ENCODE measurements at regions not wholly inside any gene's neighbourhood (a gene's known extent, or its start where the extent isn't known, plus 50 kb on each side); places are given as distances from the start of the nearest gene placed in this dataset.
"Not testable (repeated sequence)": the region's sequence is repeated elsewhere in the genome, so short reads cannot be mapped to it uniquely, and the experiment has no call there.

DNA sequence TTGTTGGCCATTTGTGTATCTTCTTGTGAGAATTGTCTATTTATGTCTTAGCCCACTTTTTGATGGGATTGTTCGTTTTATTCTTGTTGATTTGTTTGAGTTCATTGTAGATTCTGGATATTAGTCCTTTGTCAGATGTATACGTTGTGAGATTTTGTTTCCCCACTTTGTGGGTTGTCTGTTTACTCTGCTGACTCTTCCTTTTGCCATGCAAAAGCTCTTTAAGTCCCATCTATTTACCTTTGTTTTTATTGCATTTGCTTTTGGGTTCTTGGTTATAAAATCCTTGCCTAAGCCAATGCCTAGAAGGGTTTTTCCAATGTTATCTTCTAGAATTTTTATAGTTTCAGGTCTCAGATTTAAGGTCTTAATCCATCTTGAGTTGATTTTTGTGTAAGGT is 193.1 kb upstream of the STAC start:
- DNase-seq (ENCODE audit: low read depth, low spot score): not testable (repeated sequence)

DNA sequence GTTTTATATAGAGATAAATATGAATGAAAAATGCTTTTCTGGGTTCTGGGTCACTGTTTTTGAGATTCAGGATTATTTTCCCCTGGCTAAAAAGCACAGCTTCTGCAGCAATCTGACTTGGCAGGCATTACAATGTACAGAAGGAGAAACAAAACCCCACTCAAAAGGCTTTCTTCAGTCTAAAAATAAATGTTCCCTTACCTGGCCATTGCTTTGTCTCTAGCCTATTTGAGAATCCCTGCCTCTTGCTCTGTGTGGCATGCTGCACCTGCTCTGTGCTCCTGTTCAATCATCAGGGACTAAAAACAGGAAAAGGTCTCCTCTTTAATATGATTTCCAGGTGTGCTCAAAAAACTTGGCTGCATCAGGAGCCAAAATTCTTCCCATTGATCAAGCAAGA is 187.4 kb upstream of the STAC start:
- DNase-seq (ENCODE audit: low read depth, low spot score): no peak

DNA sequence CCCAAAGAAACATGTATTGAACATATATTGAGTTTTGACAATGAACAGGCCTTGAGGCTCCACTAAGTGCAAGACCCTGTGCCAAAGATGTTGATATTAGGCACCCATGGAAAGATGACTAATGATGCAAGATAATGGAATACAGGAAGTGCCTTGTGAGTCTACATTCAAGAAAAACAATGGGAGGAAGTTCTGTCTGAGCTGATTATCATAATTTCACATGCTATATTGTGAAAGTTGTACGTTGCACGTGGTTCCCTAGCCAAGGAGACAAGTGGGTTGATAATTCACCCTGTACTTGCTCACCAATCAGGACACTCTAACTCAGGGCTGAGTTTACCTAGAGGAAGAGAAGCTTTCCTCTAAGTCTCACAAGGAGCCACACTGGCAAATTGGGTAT is 186.9 kb upstream of the STAC start:
- no peak for DNase-seq (ENCODE audit: low read depth, low spot score)

DNA sequence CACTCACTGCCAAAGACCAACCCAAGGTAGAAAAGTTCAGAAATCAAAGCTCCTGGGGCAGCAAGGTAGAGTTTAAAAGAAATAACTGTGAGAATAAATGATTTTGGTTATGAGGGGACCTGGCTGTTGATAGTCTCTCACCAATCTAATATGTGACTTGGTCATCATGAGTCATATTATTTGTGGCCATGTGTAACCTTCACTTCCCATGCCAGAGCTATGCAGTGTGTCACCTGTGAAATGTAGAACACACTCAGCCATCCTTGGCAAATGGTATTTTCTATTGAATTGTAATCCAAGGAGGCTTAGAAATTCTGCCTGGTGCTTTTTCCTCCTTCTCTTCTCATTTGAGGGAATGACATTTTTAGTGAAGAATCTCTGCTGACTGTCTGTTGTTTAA is 184.2 kb upstream of the STAC start:
- DNase-seq (ENCODE audit: low read depth, low spot score): no peak

DNA sequence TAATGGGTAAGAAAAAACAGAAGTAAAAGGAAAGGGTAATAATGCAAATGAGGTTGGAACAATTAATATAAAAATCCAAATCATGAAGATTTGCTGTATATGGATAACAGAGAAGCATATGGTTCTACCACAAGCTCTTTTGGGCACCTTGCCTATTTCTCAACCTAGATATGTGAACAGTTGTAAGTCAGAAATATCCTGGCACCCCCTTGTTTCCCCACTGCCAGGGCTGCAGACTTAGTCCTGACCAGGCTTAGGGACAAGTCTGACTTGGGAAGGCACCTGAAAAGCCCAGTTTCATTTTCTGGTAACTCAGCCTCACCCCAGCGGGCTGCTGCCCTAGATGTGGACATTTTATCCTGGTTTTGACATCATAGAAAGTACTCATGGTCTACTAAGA is 183.2 kb upstream of the STAC start:
- no peak for DNase-seq (ENCODE audit: low read depth, low spot score)

DNA sequence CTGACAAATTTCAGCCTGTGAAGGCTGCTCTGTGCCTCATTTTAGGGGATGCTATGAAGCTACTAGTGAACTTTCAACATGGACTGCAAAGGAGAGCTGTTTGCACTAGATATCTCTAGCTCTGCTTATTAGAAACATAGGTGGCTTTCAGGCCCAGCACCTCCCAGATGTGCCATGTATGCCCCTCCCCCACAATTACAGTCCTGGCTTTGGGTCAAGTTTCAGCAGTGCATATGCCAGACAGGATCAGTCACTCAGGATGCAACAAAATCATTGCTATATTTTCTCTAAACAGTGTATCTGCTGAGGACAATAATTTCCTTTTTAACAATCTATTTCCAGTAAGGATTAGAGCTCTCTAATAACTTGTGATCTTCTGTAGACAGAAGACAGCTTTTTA is 178.8 kb upstream of the STAC start:
- no peak for DNase-seq (ENCODE audit: low read depth, low spot score)

DNA sequence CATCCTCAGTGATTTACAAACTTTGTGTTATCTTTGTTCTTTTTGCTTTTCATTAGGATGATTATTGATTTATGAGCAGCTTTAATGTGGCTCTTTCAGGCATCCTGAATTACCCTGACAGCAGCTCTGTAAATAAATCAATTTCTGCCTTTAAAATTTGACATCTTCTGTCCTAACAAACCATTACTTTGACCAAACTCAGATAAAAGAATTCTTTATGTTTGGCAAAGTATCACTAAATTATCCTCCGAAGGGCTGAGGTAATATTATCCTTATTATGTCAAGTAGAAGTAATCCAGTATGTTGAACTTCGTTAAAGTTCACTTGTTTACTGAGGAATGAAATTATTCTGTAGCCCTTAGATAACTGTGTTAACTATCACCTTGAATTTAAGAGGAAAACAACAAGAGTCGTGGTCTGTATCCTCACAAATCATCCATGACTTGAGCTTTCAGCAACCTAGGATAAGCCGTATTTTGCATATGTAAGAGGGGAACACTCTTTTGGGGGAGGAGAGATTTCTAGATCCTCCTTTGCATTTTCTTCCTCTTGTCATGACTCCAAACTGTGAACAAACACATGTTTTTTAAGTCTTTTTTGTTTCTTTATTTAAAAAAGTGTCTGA is 173.2 kb upstream of the STAC start:
- no peak for DNase-seq (ENCODE audit: low read depth, low spot score)

DNA sequence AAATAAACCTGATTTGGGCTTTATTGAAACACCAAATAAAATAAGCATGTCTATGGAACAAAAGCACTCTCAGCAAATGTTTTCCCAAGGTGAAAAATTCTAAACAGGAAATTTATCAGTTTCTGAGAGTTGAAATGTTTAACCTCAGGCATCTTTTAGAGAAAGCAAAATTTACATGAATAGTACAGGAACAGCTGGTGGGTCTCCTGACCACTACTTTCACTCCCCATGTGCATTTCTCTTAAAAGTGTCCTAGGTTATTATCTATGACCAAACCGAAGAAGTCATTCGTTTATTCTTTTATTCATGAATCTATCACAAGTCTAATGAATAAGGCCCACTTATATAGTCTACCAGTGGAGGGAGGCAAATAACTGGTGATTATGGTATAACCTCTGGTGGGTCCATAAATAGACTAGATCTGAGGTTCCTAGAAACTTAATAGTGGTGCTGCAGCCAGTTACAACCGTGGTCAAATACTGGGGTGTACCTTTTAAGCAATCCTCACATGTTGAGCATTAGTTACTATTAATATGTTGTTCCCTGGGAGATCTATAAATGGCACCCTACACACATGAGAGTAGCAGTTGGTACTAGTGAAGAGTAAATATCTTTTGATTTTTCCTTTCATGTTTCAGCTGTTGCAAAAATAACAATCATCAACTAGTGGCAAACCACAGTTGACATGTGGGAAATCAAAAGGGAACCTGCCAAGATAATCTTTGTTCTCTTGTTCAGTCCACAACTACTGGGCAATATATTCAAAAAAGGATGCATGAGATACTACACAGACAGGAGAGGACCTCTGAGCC is 169.3 kb upstream of the STAC start:
- DNase-seq (ENCODE audit: low read depth, low spot score): no peak

DNA sequence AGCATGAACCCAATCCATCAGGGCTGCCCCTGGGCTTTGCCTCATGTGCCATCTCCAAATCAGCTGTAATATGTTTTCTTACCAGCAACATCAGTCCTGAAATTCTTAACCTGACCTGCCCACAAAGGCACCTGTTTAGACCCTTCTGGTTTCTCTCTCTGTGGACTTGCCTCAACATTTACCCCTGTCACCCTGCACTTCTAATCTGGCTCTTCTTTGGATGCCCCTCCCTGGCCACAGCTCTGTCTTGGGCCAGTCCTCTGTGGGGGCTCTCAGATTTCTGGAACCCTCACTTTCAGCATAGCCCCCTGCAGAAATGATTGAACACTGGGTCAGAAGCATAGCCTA is 168.7 kb upstream of the STAC start:
- no peak for DNase-seq (ENCODE audit: low read depth, low spot score)

DNA sequence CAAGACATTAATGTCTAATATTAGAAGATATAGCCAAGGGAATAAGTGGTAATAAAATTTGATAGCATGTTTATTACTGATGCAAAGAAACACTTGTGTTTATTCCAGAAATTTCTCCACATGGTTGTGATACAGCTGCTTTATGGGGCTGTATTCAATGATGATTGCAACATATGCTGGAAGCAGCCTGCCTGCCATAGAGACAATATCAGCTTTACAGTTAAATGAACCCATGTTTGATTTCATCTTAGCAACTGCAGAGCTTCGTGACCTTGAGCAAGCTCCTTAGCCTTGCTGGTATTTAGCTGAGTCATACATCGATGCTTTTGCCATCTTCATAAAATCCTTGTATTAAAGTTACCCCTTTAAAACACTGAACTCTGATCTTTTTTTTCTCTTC is 168.1 kb upstream of the STAC start:
- DNase-seq (ENCODE audit: low read depth, low spot score): no peak

DNA sequence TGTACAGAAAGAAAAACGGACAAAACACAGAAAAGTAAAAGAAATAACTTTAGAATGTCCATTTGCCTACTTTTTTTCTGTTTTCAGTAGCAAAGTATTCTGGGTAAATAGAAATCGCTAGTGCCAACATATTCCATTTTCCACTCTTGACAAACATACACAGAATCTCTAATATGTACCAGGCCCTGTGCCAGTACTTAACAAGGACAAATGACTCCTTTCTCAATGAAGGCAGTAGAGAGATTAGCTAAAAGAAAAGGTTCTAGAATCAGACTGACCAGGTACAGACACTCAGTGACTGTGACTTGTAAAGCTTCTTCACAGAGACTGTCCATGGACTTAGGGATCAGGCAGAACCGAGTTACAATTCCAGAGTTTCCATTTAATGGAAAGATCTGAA is 165.8 kb upstream of the STAC start:
- DNase-seq (ENCODE audit: low read depth, low spot score): no peak

DNA sequence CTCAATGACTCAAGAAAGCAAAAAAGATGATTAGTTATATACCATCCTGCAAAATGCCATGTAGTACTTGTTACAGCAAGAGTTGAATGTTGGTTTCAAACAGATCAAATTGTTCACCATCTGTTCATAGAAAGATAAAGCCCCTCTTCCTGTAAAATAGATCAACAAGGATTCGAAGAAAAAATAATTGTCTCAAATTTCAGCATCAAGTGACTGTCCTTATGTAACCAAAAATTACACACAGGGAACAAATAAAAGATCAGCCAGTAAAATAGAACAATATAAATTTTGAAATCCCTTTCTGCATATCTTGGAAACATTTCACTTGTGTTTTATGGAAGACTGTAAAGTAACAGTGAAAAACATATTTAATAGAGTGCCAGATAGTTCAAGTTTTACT is 165.1 kb upstream of the STAC start:
- no peak for DNase-seq (ENCODE audit: low read depth, low spot score)

DNA sequence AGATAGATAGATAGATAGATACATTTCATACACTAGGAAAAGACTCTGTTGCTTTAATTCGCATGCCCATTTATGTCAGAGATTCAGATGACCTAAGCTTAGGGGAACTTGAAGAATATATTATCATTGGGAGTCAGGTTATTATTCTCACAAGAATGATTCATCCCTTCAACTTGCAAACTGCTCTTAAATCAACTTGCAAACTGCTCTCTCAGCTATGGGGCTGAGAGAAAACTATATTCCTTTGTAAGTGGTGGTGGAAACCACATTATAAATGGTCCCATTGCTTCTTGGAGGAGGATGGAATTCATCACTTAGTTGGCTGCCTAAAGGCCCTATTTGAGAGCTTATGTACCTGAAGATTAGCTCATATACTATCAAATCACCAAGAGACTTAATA is 160.9 kb upstream of the STAC start:
- no peak for DNase-seq (ENCODE audit: low read depth, low spot score)

DNA sequence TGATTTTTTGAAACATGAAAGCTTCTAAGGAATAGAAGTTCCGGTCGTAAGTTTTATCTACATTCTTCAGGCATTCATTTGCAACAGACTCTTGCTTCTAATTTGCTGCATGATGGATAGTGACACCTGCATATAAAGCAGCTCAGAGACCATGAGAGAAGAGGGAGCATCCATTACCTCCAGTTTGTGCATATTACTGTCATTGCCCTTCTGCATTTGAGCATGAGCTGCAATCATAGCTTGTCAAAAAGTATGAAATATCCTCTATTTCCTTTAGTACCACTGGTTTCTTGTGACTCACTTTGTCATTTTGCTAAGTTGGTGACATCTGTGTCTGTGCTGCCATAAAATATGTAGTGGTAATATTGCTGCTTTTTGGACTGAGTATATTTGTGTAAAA is 160.1 kb upstream of the STAC start:
- DNase-seq (ENCODE audit: low read depth, low spot score): no peak

DNA sequence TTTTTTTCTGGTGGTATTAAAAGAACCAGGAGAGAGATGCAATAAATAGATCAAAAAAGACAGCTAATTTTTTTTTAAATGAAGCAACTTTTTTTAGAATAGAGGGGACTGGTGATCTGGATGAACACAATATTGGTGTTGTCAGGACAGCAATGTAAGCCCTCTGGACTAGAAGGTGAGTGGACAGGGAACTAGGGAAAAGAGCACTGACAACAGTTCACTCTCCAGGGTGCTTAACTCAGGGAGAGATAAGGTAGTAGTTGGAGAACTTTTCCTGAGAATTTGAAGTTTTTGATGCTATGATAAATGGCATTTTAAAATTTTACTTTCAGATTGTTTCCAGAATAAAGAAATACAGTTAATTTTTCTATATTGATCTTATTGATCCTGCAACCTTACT is 158.3 kb upstream of the STAC start:
- DNase-seq (ENCODE audit: low read depth, low spot score): no peak

DNA sequence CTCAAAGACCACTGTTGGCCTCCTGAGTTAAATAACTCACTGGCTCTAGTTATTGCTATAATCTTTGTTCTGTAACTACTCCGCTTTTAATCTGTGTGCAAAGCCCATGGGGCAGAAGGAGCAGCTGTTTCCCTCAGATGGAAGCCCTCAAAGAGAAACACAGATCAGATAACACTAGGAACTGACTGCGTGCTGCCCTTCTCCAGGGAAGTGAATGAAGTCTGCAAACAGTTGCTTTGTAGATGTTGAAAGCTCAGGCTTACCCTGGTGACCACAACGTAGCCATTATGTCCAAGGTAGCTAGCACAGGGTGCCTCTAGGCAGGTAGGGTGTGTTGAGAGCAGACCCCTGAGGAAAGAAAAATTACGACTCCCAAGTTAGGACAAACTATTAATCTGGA is 152.3 kb upstream of the STAC start:
- no peak for DNase-seq (ENCODE audit: low read depth, low spot score)

DNA sequence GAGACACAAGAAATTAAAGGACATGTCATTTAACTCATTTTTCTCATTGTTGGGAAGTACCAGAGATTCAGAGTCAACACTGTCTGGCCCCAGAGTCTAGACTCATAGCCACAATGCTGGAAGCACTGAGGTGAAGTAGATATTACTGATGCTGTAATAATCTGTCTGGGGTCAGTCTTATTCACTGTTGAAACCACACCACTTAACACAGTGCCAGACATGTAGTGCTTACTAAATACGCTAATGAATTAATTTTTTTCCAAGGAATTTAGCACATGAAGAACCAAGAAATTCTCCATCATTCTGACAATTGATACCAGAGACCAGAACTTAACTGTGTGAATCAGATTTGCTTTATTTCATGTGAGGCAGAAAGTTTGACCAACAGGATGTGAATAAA is 150.8 kb upstream of the STAC start:
- no peak for DNase-seq (ENCODE audit: low read depth, low spot score)

DNA sequence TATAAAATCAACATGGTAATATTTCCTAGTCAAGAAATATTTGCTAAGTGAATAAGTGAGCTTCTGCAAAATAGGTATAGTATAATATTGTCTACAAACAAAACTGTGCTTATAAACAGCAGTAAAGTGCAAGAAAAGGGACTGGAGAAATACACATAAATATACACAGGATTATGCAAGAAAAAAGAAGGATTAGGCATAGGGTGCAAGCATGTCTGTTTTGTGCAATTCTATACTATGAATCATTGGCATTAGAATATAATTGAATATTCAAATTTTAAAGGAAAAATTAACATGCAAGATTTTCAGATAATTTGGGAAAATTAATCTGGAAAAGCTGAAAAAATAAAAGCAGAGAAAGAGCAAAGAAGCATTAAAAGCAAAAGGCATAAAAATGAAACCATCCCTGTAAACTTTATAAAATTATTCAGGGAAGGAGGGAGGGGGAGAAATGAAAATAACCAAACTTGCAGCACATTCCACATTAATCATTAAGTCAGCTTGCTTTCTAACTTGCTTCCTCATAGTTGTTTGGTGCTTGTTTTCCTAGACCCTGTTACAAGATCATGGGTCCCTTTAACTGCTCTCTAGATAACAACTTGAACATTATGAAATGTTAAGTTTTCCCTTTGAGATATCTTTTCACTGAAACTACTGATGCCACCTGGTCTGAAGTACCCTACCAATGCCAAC is 147.4 kb upstream of the STAC start:
- DNase-seq (ENCODE audit: low read depth, low spot score): no peak

DNA sequence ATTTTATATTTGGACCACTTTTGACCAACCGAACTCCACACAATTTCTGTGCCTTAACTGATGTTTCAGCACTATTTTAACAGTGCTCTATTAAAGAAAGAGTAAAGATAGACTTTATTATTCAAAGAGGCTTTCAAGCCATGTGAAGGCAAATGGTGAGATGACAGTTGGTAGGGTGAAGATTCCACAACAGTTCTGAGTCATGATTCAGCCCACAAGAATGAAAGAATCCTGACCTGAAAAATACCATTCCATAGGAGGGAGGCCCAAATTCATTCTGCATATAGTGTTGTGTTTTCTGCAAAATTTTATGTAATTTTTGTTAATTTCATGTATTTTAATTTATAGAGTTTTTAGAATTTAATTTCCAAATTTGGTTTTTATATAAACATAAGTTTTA is 135.6 kb upstream of the STAC start:
- peak; percentile 2 for DNase-seq (ENCODE audit: low read depth, low spot score)

DNA sequence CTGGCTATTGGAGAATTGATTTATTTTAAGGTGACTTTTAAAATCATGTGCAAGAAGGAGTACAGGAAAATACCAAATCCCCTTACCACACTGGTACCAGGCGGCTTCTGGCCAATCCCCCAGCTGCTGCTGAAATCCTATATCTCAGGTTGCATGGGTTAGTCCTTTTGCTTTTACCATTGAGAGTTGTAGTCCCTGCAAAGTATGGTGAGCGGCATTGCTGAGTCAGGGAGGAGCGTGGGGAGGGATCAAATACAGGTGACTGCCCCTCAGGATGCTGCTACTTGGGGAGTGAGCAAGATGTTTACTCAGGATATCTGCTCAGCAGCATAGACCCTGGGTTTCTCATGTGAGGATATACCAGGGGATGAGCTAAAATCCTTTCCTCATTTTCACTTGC is 131.9 kb upstream of the STAC start:
- DNase-seq (ENCODE audit: low read depth, low spot score): no peak

DNA sequence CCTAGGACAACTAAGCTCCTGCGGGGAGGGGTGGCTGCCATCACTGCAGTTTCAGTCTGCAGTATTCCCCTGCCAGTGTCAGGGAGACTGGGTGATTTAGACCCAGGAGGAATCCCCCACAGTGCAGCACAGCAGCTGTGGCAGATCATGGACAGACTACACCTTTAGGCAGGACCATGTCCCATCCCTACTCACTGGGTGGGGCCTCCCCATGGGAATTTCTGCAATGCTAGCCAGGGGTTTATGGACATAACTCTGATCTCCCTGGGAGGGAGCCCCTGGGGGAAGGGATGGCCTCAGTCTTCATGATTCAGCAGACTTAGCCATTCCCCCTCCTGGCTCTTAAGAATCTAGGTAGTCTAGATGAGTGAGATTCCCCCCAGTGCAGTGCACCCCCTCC is 130.1 kb upstream of the STAC start:
- no peak for DNase-seq (ENCODE audit: low read depth, low spot score)

DNA sequence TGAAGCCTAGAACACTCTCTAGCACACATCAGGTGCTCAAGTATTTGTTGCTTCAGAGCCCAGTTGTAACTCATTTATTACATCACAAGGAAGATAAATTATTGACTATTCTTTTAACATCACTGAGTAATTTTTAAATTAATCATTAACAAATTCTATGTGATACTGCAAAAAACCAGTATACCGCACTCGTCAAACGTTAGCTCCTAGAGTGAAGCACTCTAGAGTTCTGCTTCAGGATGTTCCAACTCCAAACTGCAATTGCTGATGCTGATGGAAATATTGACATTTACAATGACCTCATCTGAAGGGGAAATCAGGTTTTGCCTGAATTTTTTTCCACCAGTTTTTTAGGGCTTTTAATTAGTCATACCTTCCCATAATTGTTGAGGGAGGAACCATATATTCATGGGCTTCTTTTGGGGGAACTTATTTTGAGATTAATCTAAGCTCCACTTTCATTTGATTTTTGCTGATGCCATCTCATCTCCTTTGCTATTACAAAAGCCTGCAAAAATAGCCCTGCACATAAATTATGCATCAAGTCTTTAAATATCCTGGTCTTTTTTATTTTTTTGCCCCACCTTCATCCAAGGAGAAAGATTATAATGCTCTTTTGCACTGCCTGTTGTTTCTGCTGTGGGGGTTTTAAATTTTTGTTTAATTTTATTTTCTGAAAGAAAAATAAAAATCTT is 123.0 kb upstream of the STAC start:
- DNase-seq (ENCODE audit: low read depth, low spot score): no peak

DNA sequence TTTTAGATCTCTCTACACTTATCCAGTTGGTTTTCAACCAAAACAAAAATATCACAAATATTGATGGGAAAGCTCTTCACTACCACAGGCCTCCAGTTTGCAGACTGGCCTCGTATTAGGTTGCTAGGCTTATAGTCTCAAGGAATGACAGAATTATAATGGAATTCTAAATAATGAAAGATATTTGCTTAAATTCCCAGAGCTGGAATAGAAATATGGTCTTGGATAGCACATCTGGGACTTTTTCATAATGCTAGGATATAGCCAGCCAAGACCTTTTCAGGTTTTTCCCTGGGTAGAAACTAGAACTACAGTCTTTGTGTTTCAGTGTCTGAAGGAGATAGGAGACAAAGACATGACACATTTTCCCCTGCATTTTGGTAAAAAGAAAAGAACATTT is 121.9 kb upstream of the STAC start:
- no peak for DNase-seq (ENCODE audit: low read depth, low spot score)

All from smooth muscle cell of the brain vasculature (primary cell).